ENCODE measurements at regions not wholly inside any gene's neighbourhood (a gene's known extent, or its start where the extent isn't known, plus 50 kb on each side); places are given as distances from the start of the nearest gene placed in this dataset.

DNA sequence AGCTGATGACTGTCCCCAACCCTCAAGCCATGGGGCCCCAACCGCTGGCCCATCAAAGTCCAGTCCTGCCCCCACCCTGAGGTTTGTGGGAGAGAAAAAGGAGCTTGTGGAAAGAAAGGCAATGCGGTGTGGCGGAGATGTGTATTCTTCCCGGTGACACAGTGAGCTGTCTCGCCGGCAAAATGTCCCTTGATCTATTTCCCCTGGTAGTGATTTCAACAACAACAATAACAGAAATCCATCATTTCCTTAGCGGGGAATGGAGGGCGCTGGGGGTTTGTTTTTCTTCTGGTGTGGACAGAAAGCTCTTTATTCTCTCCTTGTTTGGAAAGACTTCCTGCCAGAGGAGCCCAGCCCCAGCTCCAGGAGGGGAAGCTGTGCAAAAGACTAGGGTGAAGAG lies 93.7 kb upstream of the LHX5 start:
- TF ChIP-seq, protein P1, sequence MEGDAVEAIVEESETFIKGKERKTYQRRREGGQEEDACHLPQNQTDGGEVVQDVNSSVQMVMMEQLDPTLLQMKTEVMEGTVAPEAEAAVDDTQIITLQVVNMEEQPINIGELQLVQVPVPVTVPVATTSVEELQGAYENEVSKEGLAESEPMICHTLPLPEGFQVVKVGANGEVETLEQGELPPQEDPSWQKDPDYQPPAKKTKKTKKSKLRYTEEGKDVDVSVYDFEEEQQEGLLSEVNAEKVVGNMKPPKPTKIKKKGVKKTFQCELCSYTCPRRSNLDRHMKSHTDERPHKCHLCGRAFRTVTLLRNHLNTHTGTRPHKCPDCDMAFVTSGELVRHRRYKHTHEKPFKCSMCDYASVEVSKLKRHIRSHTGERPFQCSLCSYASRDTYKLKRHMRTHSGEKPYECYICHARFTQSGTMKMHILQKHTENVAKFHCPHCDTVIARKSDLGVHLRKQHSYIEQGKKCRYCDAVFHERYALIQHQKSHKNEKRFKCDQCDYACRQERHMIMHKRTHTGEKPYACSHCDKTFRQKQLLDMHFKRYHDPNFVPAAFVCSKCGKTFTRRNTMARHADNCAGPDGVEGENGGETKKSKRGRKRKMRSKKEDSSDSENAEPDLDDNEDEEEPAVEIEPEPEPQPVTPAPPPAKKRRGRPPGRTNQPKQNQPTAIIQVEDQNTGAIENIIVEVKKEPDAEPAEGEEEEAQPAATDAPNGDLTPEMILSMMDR (IDR thresholded peaks at IDR 0.05), result no peak
- no peak for TF ChIP-seq POLR2A (IDR thresholded peaks at IDR 0.05)
